ENCODE measurements at regions not wholly inside any gene's neighbourhood (a gene's known extent, or its start where the extent isn't known, plus 50 kb on each side); places are given as distances from the start of the nearest gene placed in this dataset.

DNA sequence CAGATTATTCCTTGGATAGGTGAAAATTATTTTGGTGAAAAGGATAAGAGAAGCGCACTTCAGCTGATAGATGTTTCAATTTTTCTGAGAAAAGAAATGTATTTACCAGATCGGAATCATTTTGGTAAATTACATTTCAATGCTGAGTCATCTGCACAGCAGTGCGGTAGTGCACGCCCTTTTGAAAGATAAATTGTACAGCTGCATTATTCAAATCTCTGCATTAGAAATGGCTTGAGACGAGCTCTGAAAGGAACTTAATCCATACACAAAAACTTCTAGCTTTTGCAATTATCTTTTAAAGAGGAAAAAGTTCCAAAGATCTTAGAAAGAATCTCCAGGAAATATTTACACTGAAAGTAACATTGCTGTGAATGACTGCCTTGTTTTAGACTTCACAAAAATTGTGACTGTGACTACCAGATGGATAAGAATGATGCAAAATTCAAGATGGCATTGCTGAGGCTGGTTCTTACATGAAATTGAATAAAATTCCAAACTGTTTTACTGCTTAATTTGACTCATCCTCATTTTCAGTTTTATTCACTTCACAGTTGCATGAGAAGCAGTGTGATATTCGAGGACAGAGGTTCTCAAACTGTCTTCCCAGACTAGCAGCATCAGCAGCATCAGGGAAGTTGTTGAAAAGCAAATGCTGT lies 161.7 kb downstream of the RND3 start:
- BruUV-seq (replicated peaks), result no TSS peak
- no peak for DNase-seq (ENCODE audit: extremely low read depth in 1 of 4, low spot score in 3 of 4)
- ATAC-seq, result no peak
- ChIA-PET CTCF (ENCODE audit: low intra/inter-chr PET ratio) (no interaction called here), POLR2A (no interaction called here)
- WGBS (ENCODE audit: insufficient coverage, low coverage, missing lambda C conversion rate), result 2% methylated on average over 6 of the region's 6 CpGs
- no peak overlapping the region for H2AFZ ChIP-seq (ENCODE audit: low read depth, low read length)
- no peaks in the 10 kb centered on the region for H3K9me3 ChIP-seq (replicated peaks; ENCODE audit: control insufficient read depth, insufficient read depth, low read depth, low read length)
- no peak for FAIRE-seq
- H3K9ac ChIP-seq (ENCODE audit: insufficient read depth in 1 of 2, low read depth in 2 of 2, low read length in 2 of 2), result no peak overlapping the region
- H4K20me1 ChIP-seq (replicated peaks; ENCODE audit: control insufficient read depth, insufficient read depth, low read length), result no peaks in the 10 kb centered on the region
- no peaks in the 10 kb centered on the region for H3K27me3 ChIP-seq (ENCODE audit: control insufficient read depth in 2 of 2, insufficient read depth in 2 of 2, low read length in 2 of 2)
- no peaks in the 10 kb centered on the region for H3K9me1 ChIP-seq (ENCODE audit: control insufficient read depth, insufficient read depth, low read length)
- no peaks in the 10 kb centered on the region for H3K36me3 ChIP-seq (ENCODE audit: control insufficient read depth, insufficient read depth, low read length)
- no peak overlapping the region for H3K4me2 ChIP-seq (ENCODE audit: insufficient read depth, low read length)
- intact Hi-C loops (cut with micrococcal nuclease), result no loop called here
- in situ Hi-C loops (cut with MboI), result no loop called here
- no peak overlapping the region for H3K27ac ChIP-seq (ENCODE audit: extremely low read depth, low read depth, low read length)
- no peaks in the 10 kb centered on the region for H3K79me2 ChIP-seq (ENCODE audit: control insufficient read depth, insufficient read depth, low read length)
- no peak overlapping the region for H3K4me3 ChIP-seq
- no peaks in the 10 kb centered on the region for H3K4me1 ChIP-seq (replicated peaks in 1 of 2; ENCODE audit: control insufficient read depth in 2 of 2, insufficient read depth in 2 of 2, low read length in 2 of 2)
- TF ChIP-seq ZSCAN29 (IDR thresholded peaks at IDR 0.05) (no peak), CCNT2 (IDR thresholded peaks at IDR 0.05; ENCODE audit: borderline replicate concordance, extremely low read depth, insufficient read length, low read depth, low read length) (no peak), ZNF79 (CRISPR knock-in tag; IDR thresholded peaks at IDR 0.05; ENCODE audit: low read depth) (no peak), GATAD2B (IDR thresholded peaks at IDR 0.05; ENCODE audit: borderline replicate concordance) (no peak), HCFC1 (IDR thresholded peaks at IDR 0.05; ENCODE audit: low read depth, low read length) (no peak), NR2F6 (CRISPR knock-in tag; IDR thresholded peaks at IDR 0.05) (no peak), E2F3 (CRISPR knock-in tag; IDR thresholded peaks at IDR 0.05) (no peak), SAFB (IDR thresholded peaks at IDR 0.05; ENCODE audit: borderline replicate concordance, low read depth, low read length) (no peak), HIVEP1 (CRISPR knock-in tag; IDR thresholded peaks at IDR 0.05) (no peak), HMGN3 (IDR thresholded peaks at IDR 0.05; ENCODE audit: borderline replicate concordance, extremely low read depth, insufficient read length, low read depth, low read length) (no peak), ZNF436 (CRISPR knock-in tag; IDR thresholded peaks at IDR 0.05) (no peak), FUS (optimal IDR thresholded peaks at IDR 0.05; ENCODE audit: low read depth, low read length) (no peak)
- TF ChIP-seq, protein P1, sequence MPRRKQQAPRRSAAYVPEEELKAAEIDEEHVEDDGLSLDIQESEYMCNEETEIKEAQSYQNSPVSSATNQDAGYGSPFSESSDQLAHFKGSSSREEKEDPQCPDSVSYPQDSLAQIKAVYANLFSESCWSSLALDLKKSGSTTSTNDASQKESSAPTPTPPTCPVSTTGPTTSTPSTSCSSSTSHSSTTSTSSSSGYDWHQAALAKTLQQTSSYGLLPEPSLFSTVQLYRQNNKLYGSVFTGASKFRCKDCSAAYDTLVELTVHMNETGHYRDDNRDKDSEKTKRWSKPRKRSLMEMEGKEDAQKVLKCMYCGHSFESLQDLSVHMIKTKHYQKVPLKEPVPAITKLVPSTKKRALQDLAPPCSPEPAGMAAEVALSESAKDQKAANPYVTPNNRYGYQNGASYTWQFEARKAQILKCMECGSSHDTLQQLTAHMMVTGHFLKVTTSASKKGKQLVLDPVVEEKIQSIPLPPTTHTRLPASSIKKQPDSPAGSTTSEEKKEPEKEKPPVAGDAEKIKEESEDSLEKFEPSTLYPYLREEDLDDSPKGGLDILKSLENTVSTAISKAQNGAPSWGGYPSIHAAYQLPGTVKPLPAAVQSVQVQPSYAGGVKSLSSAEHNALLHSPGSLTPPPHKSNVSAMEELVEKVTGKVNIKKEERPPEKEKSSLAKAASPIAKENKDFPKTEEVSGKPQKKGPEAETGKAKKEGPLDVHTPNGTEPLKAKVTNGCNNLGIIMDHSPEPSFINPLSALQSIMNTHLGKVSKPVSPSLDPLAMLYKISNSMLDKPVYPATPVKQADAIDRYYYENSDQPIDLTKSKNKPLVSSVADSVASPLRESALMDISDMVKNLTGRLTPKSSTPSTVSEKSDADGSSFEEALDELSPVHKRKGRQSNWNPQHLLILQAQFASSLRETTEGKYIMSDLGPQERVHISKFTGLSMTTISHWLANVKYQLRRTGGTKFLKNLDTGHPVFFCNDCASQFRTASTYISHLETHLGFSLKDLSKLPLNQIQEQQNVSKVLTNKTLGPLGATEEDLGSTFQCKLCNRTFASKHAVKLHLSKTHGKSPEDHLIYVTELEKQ (CRISPR knock-in tag; IDR thresholded peaks at IDR 0.05), result no peak
- TF ChIP-seq, protein P2, sequence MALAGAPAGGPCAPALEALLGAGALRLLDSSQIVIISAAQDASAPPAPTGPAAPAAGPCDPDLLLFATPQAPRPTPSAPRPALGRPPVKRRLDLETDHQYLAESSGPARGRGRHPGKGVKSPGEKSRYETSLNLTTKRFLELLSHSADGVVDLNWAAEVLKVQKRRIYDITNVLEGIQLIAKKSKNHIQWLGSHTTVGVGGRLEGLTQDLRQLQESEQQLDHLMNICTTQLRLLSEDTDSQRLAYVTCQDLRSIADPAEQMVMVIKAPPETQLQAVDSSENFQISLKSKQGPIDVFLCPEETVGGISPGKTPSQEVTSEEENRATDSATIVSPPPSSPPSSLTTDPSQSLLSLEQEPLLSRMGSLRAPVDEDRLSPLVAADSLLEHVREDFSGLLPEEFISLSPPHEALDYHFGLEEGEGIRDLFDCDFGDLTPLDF (CRISPR knock-in tag; IDR thresholded peaks at IDR 0.05), result no peak
- TF ChIP-seq, protein P3, sequence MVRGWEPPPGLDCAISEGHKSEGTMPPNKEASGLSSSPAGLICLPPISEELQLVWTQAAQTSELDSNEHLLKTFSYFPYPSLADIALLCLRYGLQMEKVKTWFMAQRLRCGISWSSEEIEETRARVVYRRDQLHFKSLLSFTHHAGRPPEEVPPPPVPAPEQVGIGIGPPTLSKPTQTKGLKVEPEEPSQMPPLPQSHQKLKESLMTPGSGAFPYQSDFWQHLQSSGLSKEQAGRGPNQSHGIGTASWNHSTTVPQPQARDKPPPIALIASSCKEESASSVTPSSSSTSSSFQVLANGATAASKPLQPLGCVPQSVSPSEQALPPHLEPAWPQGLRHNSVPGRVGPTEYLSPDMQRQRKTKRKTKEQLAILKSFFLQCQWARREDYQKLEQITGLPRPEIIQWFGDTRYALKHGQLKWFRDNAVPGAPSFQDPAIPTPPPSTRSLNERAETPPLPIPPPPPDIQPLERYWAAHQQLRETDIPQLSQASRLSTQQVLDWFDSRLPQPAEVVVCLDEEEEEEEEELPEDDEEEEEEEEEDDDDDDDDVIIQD (CRISPR knock-in tag; IDR thresholded peaks at IDR 0.05), result no peak
- TF ChIP-seq, protein P4, sequence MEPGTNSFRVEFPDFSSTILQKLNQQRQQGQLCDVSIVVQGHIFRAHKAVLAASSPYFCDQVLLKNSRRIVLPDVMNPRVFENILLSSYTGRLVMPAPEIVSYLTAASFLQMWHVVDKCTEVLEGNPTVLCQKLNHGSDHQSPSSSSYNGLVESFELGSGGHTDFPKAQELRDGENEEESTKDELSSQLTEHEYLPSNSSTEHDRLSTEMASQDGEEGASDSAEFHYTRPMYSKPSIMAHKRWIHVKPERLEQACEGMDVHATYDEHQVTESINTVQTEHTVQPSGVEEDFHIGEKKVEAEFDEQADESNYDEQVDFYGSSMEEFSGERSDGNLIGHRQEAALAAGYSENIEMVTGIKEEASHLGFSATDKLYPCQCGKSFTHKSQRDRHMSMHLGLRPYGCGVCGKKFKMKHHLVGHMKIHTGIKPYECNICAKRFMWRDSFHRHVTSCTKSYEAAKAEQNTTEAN (CRISPR knock-in tag; IDR thresholded peaks at IDR 0.05), result no peak

All from K562 (cell line).